ENCODE measurements at regions not wholly inside any gene's neighbourhood (a gene's known extent, or its start where the extent isn't known, plus 50 kb on each side); places are given as distances from the start of the nearest gene placed in this dataset.

GRCh38 chr2:147567136-147567535, 277.7 kb upstream of the ACVR2A start:
- TF ChIP-seq, protein P1, sequence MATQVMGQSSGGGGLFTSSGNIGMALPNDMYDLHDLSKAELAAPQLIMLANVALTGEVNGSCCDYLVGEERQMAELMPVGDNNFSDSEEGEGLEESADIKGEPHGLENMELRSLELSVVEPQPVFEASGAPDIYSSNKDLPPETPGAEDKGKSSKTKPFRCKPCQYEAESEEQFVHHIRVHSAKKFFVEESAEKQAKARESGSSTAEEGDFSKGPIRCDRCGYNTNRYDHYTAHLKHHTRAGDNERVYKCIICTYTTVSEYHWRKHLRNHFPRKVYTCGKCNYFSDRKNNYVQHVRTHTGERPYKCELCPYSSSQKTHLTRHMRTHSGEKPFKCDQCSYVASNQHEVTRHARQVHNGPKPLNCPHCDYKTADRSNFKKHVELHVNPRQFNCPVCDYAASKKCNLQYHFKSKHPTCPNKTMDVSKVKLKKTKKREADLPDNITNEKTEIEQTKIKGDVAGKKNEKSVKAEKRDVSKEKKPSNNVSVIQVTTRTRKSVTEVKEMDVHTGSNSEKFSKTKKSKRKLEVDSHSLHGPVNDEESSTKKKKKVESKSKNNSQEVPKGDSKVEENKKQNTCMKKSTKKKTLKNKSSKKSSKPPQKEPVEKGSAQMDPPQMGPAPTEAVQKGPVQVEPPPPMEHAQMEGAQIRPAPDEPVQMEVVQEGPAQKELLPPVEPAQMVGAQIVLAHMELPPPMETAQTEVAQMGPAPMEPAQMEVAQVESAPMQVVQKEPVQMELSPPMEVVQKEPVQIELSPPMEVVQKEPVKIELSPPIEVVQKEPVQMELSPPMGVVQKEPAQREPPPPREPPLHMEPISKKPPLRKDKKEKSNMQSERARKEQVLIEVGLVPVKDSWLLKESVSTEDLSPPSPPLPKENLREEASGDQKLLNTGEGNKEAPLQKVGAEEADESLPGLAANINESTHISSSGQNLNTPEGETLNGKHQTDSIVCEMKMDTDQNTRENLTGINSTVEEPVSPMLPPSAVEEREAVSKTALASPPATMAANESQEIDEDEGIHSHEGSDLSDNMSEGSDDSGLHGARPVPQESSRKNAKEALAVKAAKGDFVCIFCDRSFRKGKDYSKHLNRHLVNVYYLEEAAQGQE (tag by site-specific recombination; IDR thresholded peaks at IDR 0.05): no peak
- no peak for TF ChIP-seq KLF7 (tag by site-specific recombination; IDR thresholded peaks at IDR 0.05; ENCODE audit: borderline replicate concordance)
- TF ChIP-seq CTCF (tag by site-specific recombination; IDR thresholded peaks at IDR 0.05): no peak
- TF ChIP-seq, protein P2, sequence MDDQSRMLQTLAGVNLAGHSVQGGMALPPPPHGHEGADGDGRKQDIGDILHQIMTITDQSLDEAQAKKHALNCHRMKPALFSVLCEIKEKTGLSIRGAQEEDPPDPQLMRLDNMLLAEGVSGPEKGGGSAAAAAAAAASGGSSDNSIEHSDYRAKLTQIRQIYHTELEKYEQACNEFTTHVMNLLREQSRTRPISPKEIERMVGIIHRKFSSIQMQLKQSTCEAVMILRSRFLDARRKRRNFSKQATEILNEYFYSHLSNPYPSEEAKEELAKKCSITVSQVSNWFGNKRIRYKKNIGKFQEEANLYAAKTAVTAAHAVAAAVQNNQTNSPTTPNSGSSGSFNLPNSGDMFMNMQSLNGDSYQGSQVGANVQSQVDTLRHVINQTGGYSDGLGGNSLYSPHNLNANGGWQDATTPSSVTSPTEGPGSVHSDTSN (CRISPR knock-in tag; IDR thresholded peaks at IDR 0.05): no peak

Data from HEK293 (cell line).